SU-DHL-6 (cell line): ENCODE measurements at regions not wholly inside any gene's neighbourhood (a gene's known extent, or its start where the extent isn't known, plus 50 kb on each side); places are given as distances from the start of the nearest gene placed in this dataset.

Experiments
- EZH2phosphoT487 ChIP-seq: fragments of 200-600 bp; sonication (generic), shearing (Covaris generic); conservative IDR thresholded peaks from 2 replicates; pipeline ENCODE4 v1.6.1; 2018; ENCODE audit warnings: mild to moderate bottlenecking, antibody characterized with exemption, low read length, moderate library complexity, mixed read lengths
- TF ChIP-seq, protein P1 (sequence below): fragments of 200-600 bp; sonication (generic); IDR thresholded peaks from one replicate; pipeline ENCODE4 v1.5.1; 2017; ENCODE audit warnings: antibody characterized with exemption, mild to moderate bottlenecking, low read length, moderate library complexity; ENCODE audit not compliant: insufficient read depth, poor library complexity, severe bottlenecking

- TF ChIP-seq EZH2phosphoT487 = no peak
- TF ChIP-seq, protein P1, sequence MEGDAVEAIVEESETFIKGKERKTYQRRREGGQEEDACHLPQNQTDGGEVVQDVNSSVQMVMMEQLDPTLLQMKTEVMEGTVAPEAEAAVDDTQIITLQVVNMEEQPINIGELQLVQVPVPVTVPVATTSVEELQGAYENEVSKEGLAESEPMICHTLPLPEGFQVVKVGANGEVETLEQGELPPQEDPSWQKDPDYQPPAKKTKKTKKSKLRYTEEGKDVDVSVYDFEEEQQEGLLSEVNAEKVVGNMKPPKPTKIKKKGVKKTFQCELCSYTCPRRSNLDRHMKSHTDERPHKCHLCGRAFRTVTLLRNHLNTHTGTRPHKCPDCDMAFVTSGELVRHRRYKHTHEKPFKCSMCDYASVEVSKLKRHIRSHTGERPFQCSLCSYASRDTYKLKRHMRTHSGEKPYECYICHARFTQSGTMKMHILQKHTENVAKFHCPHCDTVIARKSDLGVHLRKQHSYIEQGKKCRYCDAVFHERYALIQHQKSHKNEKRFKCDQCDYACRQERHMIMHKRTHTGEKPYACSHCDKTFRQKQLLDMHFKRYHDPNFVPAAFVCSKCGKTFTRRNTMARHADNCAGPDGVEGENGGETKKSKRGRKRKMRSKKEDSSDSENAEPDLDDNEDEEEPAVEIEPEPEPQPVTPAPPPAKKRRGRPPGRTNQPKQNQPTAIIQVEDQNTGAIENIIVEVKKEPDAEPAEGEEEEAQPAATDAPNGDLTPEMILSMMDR = no peak
Observed at GRCh38 chr10:52486840-52487611, 172.9 kb downstream of the DKK1 start.
